ENCODE measurements at regions not wholly inside any gene's neighbourhood (a gene's known extent, or its start where the extent isn't known, plus 50 kb on each side); places are given as distances from the start of the nearest gene placed in this dataset.

- CTCF ChIA-PET = no interaction called here
Measured at GRCh38 chr2:120981443-120981842, 245.8 kb downstream of the GLI2 start.

GRCh38 chr2:120982598-120982997 lies 246.9 kb downstream of the GLI2 start:
- DNase-seq (ENCODE audit: low read depth) = no peak
- Histone ChIP-seq H3K4me3 (ENCODE audit: low read depth, low read length) (no peak overlapping the region), H3K27me3 (ENCODE audit: control insufficient read depth, insufficient read depth, low read length) (no peaks in the 10 kb centered on the region), H3K36me3 (ENCODE audit: control insufficient read depth, insufficient read depth, low read length) (peaks cover 43% of the 10 kb centered on the region)
- CTCF ChIA-PET = no interaction called here
- POLR2A ChIA-PET = no interaction called here
- no peak for TF ChIP-seq CTCF (IDR thresholded peaks at IDR 0.05; ENCODE audit: insufficient read depth, low read depth, low read length)

More at GRCh38 chr2:120981443-120981842, 245.8 kb downstream of the GLI2 start:
- H3K36me3 ChIP-seq (ENCODE audit: control insufficient read depth, insufficient read depth, low read length) = peaks cover 39% of the 10 kb centered on the region
- no peak for TF ChIP-seq CTCF (IDR thresholded peaks at IDR 0.05; ENCODE audit: insufficient read depth, low read depth, low read length)
- no peak overlapping the region for H3K4me3 ChIP-seq (ENCODE audit: low read depth, low read length)
- DNase-seq (ENCODE audit: low read depth) = no peak
- H3K27me3 ChIP-seq (ENCODE audit: control insufficient read depth, insufficient read depth, low read length) = no peaks in the 10 kb centered on the region
- POLR2A ChIA-PET = no interaction called here

- ChIA-PET POLR2A (no interaction called here), CTCF (no interaction called here)
- Histone ChIP-seq H3K36me3 (ENCODE audit: control insufficient read depth, insufficient read depth, low read length) (peaks cover 41% of the 10 kb centered on the region), H3K4me3 (ENCODE audit: low read depth, low read length) (no peak overlapping the region), H3K27me3 (ENCODE audit: control insufficient read depth, insufficient read depth, low read length) (no peaks in the 10 kb centered on the region)
- no peak for DNase-seq (ENCODE audit: low read depth)
- no peak for TF ChIP-seq CTCF (IDR thresholded peaks at IDR 0.05; ENCODE audit: insufficient read depth, low read depth, low read length)
Measured at GRCh38 chr2:120983344-120983743, 247.7 kb downstream of the GLI2 start.

- Histone ChIP-seq H3K27me3 (ENCODE audit: control insufficient read depth, insufficient read depth, low read length) (no peaks in the 10 kb centered on the region), H3K36me3 (ENCODE audit: control insufficient read depth, insufficient read depth, low read length) (peaks cover 40% of the 10 kb centered on the region), H3K4me3 (ENCODE audit: low read depth, low read length) (no peak overlapping the region)
- no peak for DNase-seq (ENCODE audit: low read depth)
- CTCF ChIA-PET = no interaction called here
- no peak for TF ChIP-seq CTCF (IDR thresholded peaks at IDR 0.05; ENCODE audit: insufficient read depth, low read depth, low read length)
- POLR2A ChIA-PET = no interaction called here
Measured at GRCh38 chr2:120984046-120984445, 248.4 kb downstream of the GLI2 start.

GRCh38 chr2:120984452-120985173 lies 248.9 kb downstream of the GLI2 start:
- Histone ChIP-seq H3K36me3 (ENCODE audit: control insufficient read depth, insufficient read depth, low read length) (peaks cover 46% of the 10 kb centered on the region), H3K27me3 (ENCODE audit: control insufficient read depth, insufficient read depth, low read length) (no peaks in the 10 kb centered on the region), H3K4me3 (ENCODE audit: low read depth, low read length) (no peak overlapping the region)
- no peak for TF ChIP-seq CTCF (IDR thresholded peaks at IDR 0.05; ENCODE audit: insufficient read depth, low read depth, low read length)
- DNase-seq (ENCODE audit: low read depth) = no peak
- ChIA-PET POLR2A (no interaction called here), CTCF (interaction anchor here (0.8 kb wide), 1 partner anchor 289 kb away, joined by 3 read pairs; no protein-coding TSS in a partner anchor)

Measured in BJ (cell line).